KOPT-K1 (cell line): ENCODE measurements at regions not wholly inside any gene's neighbourhood (a gene's known extent, or its start where the extent isn't known, plus 50 kb on each side); places are given as distances from the start of the nearest gene placed in this dataset.
"Not testable (repeated sequence)": the region's sequence is repeated elsewhere in the genome, so short reads cannot be mapped to it uniquely, and the experiment has no call there.

Experiments
- H3K27ac ChIP-seq: fragments of 200-600 bp; sonication (generic); 2 replicates; pipeline ENCODE4 v1.5.1; 2016; ENCODE audit warnings: antibody characterized with exemption, mild to moderate bottlenecking, low read depth, low read length; ENCODE audit not compliant: poor library complexity, severe bottlenecking
- H3K36me3 ChIP-seq: fragments of 200-600 bp; sonication (generic); 2 replicates; pipeline ENCODE4 v1.5.1; 2017; ENCODE audit warnings: antibody characterized with exemption, mild to moderate bottlenecking, low read length, moderate library complexity; ENCODE audit not compliant: insufficient read depth
- H3K9me3 ChIP-seq: fragments of 200-600 bp; sonication (generic); 2 replicates; pipeline ENCODE4 v1.5.1; 2017; ENCODE audit warnings: antibody characterized with exemption, low read length, mild to moderate bottlenecking; ENCODE audit not compliant: insufficient read depth, poor library complexity, severe bottlenecking

- Histone ChIP-seq H3K36me3 (no peaks in the 10 kb centered on the region), H3K9me3 (peaks cover 4% of the 10 kb centered on the region)
Observed at GRCh38 chr2:13650586-13651180, 933.9 kb downstream of the TRIB2 start.

GRCh38 chr2:13651684-13652131 lies 935.0 kb downstream of the TRIB2 start:
- no peak overlapping the region for H3K27ac ChIP-seq
- H3K9me3 ChIP-seq, result no peaks in the 10 kb centered on the region

More at GRCh38 chr2:13650586-13651180, 933.9 kb downstream of the TRIB2 start:
- H3K27ac ChIP-seq, result no peak overlapping the region

GRCh38 chr2:13652531-13653313 lies 936.0 kb downstream of the TRIB2 start:
- H3K36me3 ChIP-seq, result no peaks in the 10 kb centered on the region

More at GRCh38 chr2:13651684-13652131, 935.0 kb downstream of the TRIB2 start:
- H3K36me3 ChIP-seq, result no peaks in the 10 kb centered on the region

GRCh38 chr2:13654416-13654815 lies 937.7 kb downstream of the TRIB2 start:
- Histone ChIP-seq H3K36me3 (no peaks in the 10 kb centered on the region), H3K27ac (no peak overlapping the region), H3K9me3 (no peaks in the 10 kb centered on the region)

More at GRCh38 chr2:13652531-13653313, 936.0 kb downstream of the TRIB2 start:
- Histone ChIP-seq H3K27ac (no peak overlapping the region), H3K9me3 (no peaks in the 10 kb centered on the region)

DNA sequence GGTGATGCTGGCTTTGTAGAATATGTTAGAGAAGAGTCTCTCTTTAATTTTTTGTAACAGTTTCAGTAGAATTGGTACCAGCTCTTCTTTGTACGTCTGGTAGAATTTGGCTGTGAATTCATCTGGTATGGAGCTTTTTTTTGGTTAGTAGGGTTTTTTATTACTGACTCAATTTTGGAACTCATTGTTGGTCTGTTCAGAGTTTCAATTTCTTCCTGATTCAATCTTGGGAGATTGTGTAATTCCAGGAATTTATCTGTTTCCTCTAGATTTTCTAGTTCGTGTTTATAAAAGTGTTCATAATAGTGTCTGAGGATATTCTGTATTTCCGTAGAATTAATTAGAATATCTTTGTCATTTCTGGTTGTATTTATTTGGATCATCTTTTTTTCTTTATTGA lies 943.5 kb downstream of the TRIB2 start:
- Histone ChIP-seq H3K9me3 (no peaks in the 10 kb centered on the region), H3K27ac (no peak overlapping the region), H3K36me3 (no peaks in the 10 kb centered on the region)

- Histone ChIP-seq H3K27ac (no peak overlapping the region), H3K36me3 (no peaks in the 10 kb centered on the region), H3K9me3 (no peaks in the 10 kb centered on the region)
Observed at GRCh38 chr2:13662055-13662454, 945.3 kb downstream of the TRIB2 start.

- H3K27ac ChIP-seq, result no peak overlapping the region
- no peaks in the 10 kb centered on the region for H3K36me3 ChIP-seq
- H3K9me3 ChIP-seq, result no peaks in the 10 kb centered on the region
Observed at GRCh38 chr2:13666582-13667414, 950.1 kb downstream of the TRIB2 start.

- Histone ChIP-seq H3K36me3 (no peaks in the 10 kb centered on the region), H3K27ac (no peak overlapping the region), H3K9me3 (no peaks in the 10 kb centered on the region)
Observed at GRCh38 chr2:13667415-13667757, 950.6 kb downstream of the TRIB2 start.

DNA sequence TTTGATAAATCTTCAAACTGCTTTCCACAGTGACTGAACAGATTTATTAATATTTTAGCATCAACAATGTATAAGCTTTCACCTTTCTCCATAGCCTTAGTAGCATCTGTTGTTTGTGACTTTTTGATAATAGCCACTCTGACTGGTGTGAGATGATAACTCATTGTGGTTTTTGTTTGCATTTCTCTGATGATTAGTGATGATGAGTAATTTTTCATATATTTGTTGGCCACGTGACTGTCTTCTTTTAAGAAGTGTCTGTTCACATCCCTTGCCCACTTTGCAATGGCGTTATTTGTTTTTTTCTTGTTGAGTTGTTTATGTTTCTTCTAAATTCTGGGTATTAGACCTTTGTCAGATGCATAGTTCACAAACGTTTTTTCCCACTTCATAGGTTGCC lies 952.9 kb downstream of the TRIB2 start:
- Histone ChIP-seq H3K36me3 (no peaks in the 10 kb centered on the region), H3K9me3 (no peaks in the 10 kb centered on the region), H3K27ac (no peak overlapping the region)

DNA sequence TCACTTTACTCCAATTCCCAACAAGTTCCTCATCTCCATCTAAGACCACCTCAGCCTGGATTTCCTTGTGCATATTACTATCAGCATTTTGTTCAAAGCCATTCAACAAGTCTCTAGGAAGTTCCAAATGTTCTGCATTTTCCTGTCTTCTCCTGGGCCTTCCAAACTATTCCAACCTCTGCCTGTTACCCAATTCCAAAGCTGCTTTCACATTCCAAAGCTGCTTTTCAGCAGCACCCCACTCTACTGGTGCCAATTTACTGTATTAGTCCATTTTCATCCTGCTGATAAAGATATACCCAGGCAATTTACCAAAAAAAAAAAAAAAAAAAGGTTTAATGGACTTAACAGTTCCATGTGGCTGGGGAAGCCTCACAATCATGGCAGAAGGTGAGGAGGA lies 957.1 kb downstream of the TRIB2 start:
- H3K36me3 ChIP-seq, H3K27ac ChIP-seq, H3K9me3 ChIP-seq: not testable (repeated sequence)

- H3K27ac ChIP-seq, result no peak overlapping the region
Observed at GRCh38 chr2:13676269-13676668, 956.2 kb upstream of the LRATD1 start.

DNA sequence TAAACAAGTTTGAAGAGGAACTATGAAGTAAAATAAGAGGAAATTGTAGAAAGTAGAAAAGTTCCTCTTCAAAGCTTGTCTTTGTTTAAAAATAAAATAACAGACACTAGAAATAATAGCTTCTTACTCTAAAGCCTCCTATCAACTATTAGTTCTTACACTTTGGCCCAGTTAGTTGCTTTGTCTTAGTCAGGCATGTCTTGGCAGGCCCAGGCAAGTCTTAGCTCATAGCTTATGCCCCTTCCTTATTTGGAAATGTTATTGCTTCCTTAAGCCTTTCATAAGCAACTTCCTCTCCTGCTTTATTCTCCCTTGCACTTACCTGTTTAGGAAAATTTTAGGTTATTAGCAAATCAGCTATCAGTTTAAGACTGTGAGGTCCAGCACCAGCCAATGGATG lies 950.6 kb upstream of the LRATD1 start:
- H3K27ac ChIP-seq, result no peak overlapping the region

More at GRCh38 chr2:13676269-13676668, 956.2 kb upstream of the LRATD1 start:
- Histone ChIP-seq H3K9me3 (no peaks in the 10 kb centered on the region), H3K36me3 (no peaks in the 10 kb centered on the region)

DNA sequence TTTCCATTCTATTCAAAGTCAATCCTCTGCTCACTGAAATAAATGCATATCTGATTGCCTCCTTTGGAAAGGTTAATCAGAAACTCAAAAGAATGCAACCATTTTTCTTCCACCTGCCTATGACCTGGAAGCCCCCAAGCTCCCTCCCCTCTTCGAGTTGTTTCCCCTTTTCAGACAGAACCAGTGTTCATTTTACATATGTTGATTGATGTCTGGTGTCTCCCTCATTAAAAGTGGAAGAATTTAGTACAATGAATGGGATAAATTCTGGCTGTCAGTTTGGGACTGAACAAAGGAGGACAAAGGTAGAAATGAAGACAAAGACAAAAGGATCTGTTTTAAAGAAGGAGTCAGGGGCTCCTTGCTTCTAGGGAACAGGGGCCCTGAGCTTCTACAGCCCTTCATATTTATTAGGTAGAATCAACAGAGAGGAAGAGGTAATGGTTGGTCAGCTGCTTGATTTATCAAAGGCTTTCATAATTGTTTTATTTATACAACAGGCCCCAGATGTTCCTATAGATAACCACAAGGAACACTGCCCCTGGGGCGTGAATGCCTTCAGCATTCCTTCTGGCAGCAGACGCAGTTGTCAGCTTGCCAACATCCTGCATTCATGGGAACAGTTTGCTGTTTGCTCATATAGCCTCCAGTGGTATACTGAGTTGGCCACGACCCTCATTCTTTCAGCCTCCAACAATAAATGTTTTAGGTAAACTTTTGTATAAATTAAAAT lies 949.8 kb upstream of the LRATD1 start:
- Histone ChIP-seq H3K36me3 (no peaks in the 10 kb centered on the region), H3K27ac (no peak overlapping the region), H3K9me3 (no peaks in the 10 kb centered on the region)

More for the DNA sequence above, 950.6 kb upstream of the LRATD1 start:
- Histone ChIP-seq H3K36me3 (no peaks in the 10 kb centered on the region), H3K9me3 (no peaks in the 10 kb centered on the region)

GRCh38 chr2:13686262-13686661 lies 946.3 kb upstream of the LRATD1 start:
- Histone ChIP-seq H3K36me3 (no peaks in the 10 kb centered on the region), H3K9me3 (no peaks in the 10 kb centered on the region), H3K27ac (no peak overlapping the region)

GRCh38 chr2:13694673-13695072 lies 937.8 kb upstream of the LRATD1 start:
- Histone ChIP-seq H3K36me3 (no peaks in the 10 kb centered on the region), H3K9me3 (no peaks in the 10 kb centered on the region), H3K27ac (no peak overlapping the region)
